ENCODE measurements at regions not wholly inside any gene's neighbourhood (a gene's known extent, or its start where the extent isn't known, plus 50 kb on each side); places are given as distances from the start of the nearest gene placed in this dataset.

- TF ChIP-seq POLR2A (IDR thresholded peaks at IDR 0.05) (no peak), CTCF (IDR thresholded peaks at IDR 0.05) (no peak)
These were observed 607.5 kb upstream of the DPPA4 start for GRCh38 chr3:109944836-109945235.

Measured in uterus (tissue), 2 donors.